GM19455 (cell line): ENCODE measurements at regions not wholly inside any gene's neighbourhood (a gene's known extent, or its start where the extent isn't known, plus 50 kb on each side); places are given as distances from the start of the nearest gene placed in this dataset.

Source experiments
- ATAC-seq: cut with Tn5 transposase; IDR thresholded peaks from one replicate; pipeline ENCODE4 v1.9.1; 2021; ENCODE audit not compliant: unreplicated experiment

GRCh38 chr16:65212791-65213190 lies 90.9 kb upstream of the CDH11 start:
- ATAC-seq: no peak

DNA sequence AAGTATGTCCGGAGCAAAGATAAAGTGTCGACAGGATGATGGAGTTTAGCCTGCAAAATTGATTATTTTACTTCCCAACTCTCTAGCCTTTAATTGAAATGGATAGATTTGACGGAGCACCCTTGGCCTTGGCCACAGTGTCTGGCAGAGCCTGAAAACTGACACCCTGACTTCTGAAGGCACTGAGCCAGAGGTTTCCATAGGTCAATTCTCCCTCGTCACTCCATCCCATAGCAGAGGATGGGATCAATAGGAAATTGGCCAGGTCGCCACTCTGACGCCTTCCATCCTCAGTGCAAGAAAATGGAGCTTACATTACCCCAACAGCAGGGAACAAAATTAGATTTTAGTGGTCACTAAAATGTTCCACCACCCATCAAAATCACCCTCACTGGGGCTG lies 90.4 kb upstream of the CDH11 start:
- no peak for ATAC-seq

DNA sequence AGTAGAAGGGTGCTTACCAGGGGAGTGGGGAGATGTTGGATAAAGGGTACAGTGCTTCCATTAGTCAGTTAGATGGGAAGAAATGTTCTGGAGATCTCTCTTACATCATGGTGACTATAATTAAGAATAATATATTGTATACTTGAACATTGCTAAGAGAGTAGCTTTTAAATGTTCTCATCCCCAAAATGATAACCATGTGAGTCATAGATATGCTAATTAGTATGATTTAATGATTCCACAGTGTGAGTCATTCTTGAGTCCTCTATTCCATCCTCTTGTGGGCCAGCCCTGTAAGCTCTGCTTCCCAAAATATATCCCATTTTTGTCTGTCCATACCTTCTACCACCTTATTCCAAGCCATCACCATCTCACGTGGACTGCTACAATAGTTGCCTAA lies 80.6 kb upstream of the CDH11 start:
- ATAC-seq: no peak

- ATAC-seq: no peak
These were observed 79.6 kb upstream of the CDH11 start for GRCh38 chr16:65201511-65201910.

GRCh38 chr16:65200857-65201256 lies 79.0 kb upstream of the CDH11 start:
- no peak for ATAC-seq

GRCh38 chr16:65200156-65200773 lies 78.4 kb upstream of the CDH11 start:
- no peak for ATAC-seq

- no peak for ATAC-seq
These were observed 74.7 kb upstream of the CDH11 start for GRCh38 chr16:65196420-65197075.

DNA sequence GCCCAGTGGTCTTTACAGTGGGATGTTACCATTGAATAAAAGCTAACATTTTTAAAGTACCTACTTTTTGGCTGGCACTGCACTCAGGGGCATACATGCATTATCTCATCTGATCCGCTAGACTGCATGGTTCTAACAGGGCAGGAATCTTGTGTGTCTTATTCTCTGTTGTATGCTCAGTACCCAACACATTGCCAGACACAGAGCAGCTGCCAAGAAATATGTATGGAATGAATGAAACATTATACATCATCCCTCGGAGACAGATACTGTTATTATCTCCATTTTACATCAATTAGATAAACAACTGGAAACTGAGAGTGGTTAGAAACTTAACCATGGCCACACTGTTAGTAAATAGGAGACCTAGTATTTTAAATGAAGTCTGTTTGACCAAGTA lies 74.1 kb upstream of the CDH11 start:
- no peak for ATAC-seq

- no peak for ATAC-seq
These were observed 63.4 kb upstream of the CDH11 start for GRCh38 chr16:65185241-65185778.

DNA sequence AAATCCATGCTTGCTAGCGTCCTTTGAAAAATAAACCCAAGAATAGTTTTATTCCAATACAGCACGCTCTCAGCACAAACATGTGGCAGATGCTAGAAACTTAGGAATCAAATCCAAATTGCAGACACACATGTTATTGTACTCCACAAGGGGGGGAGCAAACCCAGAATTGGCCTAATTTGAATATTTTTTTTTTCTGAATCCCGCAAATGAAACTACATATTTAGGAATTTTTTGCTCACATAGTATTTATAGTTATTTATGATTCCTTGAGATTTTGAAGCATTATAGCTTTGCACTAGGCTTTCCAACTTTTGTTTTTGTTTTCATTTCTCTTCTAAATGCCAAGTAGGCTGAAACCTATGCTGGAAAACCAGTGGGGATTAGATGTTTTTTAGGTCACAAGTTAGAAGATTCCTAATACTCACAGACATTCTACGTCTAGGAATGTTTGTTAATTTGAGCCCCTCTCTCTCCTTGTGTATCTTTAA lies 59.3 kb upstream of the CDH11 start:
- no peak for ATAC-seq

DNA sequence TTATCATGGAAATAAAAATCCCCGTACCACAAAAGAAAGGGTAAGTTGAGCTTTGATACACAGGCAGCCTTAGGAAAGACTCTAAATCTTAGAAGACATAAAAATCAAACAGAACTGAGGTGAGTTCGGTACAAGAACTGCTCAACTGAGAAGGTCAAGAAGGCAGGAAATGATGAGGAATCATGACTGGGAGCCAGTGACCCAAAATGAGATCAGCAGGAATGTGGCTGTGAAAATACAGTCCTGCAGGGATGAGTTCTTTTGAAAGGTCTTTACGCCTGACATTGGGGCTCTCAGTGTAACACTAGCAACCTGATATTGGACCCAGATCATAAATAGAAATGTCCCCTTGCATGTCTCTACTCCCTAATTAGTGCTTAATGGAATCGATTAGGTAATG lies 56.3 kb upstream of the CDH11 start:
- ATAC-seq: no peak

DNA sequence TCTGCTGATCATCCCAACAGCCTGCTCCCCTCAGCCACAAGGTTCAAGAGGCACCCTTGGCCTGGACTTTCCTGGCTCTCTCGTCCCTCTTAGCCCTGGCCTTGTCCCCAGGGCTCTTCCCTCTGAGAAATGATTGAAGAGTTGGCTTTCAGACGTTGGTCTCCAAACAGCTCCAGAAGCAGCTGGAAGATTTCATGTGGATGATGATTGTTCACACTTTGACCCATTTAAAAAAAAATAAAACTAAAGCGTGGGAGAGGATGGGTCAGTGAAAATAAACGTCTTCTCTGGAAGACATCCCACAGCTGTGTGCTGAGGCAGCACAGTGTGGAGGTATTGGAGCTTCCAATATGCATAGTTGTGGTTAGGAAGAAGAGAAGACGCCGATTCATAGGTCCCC lies 54.7 kb upstream of the CDH11 start:
- no peak for ATAC-seq

- ATAC-seq: no peak
These were observed 50.5 kb upstream of the CDH11 start for GRCh38 chr16:65172356-65172755.
